ENCODE measurements at regions not wholly inside any gene's neighbourhood (a gene's known extent, or its start where the extent isn't known, plus 50 kb on each side); places are given as distances from the start of the nearest gene placed in this dataset.

GRCh38 chr5:20497356-20497755 is 509.4 kb upstream of the CDH18 start:
- DNase-seq = no peak
- no peak for TF ChIP-seq EP300 (IDR thresholded peaks at IDR 0.05)
- TF ChIP-seq POLR2A (IDR thresholded peaks at IDR 0.05) = no peak
- no peak for TF ChIP-seq CTCF (IDR thresholded peaks at IDR 0.05)
- Histone ChIP-seq H3K4me1 (ENCODE audit: insufficient read depth) (no peaks in the 10 kb centered on the region), H3K9me3 (no peaks in the 10 kb centered on the region), H3K27me3 (no peaks in the 10 kb centered on the region), H3K4me3 (no peak overlapping the region), H3K36me3 (no peaks in the 10 kb centered on the region), H3K27ac (no peak overlapping the region)
- intact Hi-C loops (cut with DNase I) = no loop called here
- 42 to 56% (median 47%) methylated on average over 2 of the region's 2 CpGs for WGBS, 3 donors

GRCh38 chr5:20494706-20495105 is 506.7 kb upstream of the CDH18 start:
- Histone ChIP-seq H3K27me3 (no peaks in the 10 kb centered on the region), H3K4me1 (ENCODE audit: insufficient read depth) (no peaks in the 10 kb centered on the region), H3K4me3 (no peak overlapping the region), H3K36me3 (no peaks in the 10 kb centered on the region), H3K27ac (no peak overlapping the region), H3K9me3 (no peaks in the 10 kb centered on the region)
- intact Hi-C loops (cut with DNase I) = no loop called here
- TF ChIP-seq EP300 (IDR thresholded peaks at IDR 0.05) = no peak
- DNase-seq = no peak
- 52 to 65% (median 57%) methylated on average over 5 of the region's 5 CpGs for WGBS, 3 donors

GRCh38 chr5:20486826-20487225 is 498.8 kb upstream of the CDH18 start:
- 85 to 91% (median 85%) methylated on average over 4 of the region's 4 CpGs for WGBS, 3 donors
- Histone ChIP-seq H3K4me3 (no peak overlapping the region), H3K9me3 (no peaks in the 10 kb centered on the region), H3K27ac (no peak overlapping the region), H3K36me3 (no peaks in the 10 kb centered on the region), H3K4me1 (ENCODE audit: insufficient read depth) (no peaks in the 10 kb centered on the region), H3K27me3 (no peaks in the 10 kb centered on the region)
- TF ChIP-seq CTCF (IDR thresholded peaks at IDR 0.05) = no peak
- no peak for TF ChIP-seq POLR2A (IDR thresholded peaks at IDR 0.05)
- no peak for TF ChIP-seq EP300 (IDR thresholded peaks at IDR 0.05)
- DNase-seq = no peak
- intact Hi-C loops (cut with DNase I) = no loop called here

GRCh38 chr5:20476016-20476415 is 488.0 kb upstream of the CDH18 start:
- no peak overlapping the region for H3K27ac ChIP-seq
- 88 to 98% (median 96%) methylated on average over 1 of the region's 1 CpG for WGBS, 3 donors
- H3K9me3 ChIP-seq = no peaks in the 10 kb centered on the region
- H3K4me3 ChIP-seq = no peak overlapping the region
- H3K36me3 ChIP-seq = no peaks in the 10 kb centered on the region
- DNase-seq = no peak
- H3K4me1 ChIP-seq (ENCODE audit: insufficient read depth) = no peaks in the 10 kb centered on the region
- TF ChIP-seq CTCF (IDR thresholded peaks at IDR 0.05) (no peak), POLR2A (IDR thresholded peaks at IDR 0.05) (no peak), EP300 (IDR thresholded peaks at IDR 0.05) (no peak)
- no peaks in the 10 kb centered on the region for H3K27me3 ChIP-seq
- intact Hi-C loops (cut with DNase I) = no loop called here

- no peak overlapping the region for H3K4me3 ChIP-seq
- WGBS, 3 donors = 96 to 100% (median 97%) methylated on average over 1 of the region's 1 CpG
- no peaks in the 10 kb centered on the region for H3K4me1 ChIP-seq (ENCODE audit: insufficient read depth)
- no peaks in the 10 kb centered on the region for H3K9me3 ChIP-seq
- intact Hi-C loops (cut with DNase I) = no loop called here
- no peak overlapping the region for H3K27ac ChIP-seq
- no peaks in the 10 kb centered on the region for H3K36me3 ChIP-seq
- H3K27me3 ChIP-seq = no peaks in the 10 kb centered on the region
- TF ChIP-seq EP300 (IDR thresholded peaks at IDR 0.05) (no peak), POLR2A (IDR thresholded peaks at IDR 0.05) (no peak), CTCF (IDR thresholded peaks at IDR 0.05) (no peak)
- no peak for DNase-seq
These were observed 483.0 kb upstream of the CDH18 start for GRCh38 chr5:20470997-20471396.
